ENCODE measurements at regions not wholly inside any gene's neighbourhood (a gene's known extent, or its start where the extent isn't known, plus 50 kb on each side); places are given as distances from the start of the nearest gene placed in this dataset.

- Histone ChIP-seq H3K36me3 (ENCODE audit: low read depth) (no peaks in the 10 kb centered on the region), H3K27me3 (ENCODE audit: insufficient read depth, low read depth) (no peaks in the 10 kb centered on the region), H3K9me2 (ENCODE audit: insufficient read depth) (no peaks in the 10 kb centered on the region), H3F3A (ENCODE audit: insufficient read depth, low read depth) (no peaks in the 10 kb centered on the region), H3K4me2 (no peak overlapping the region), H3K27ac (no peak overlapping the region), H3K4me3 (no peak overlapping the region), H3K4me1 (replicated peaks; ENCODE audit: insufficient read depth) (no peaks in the 10 kb centered on the region), H4K20me1 (ENCODE audit: insufficient read depth) (no peaks in the 10 kb centered on the region), H3K79me2 (ENCODE audit: low read depth) (no peaks in the 10 kb centered on the region), H2AFZ (no peak overlapping the region), H3K9me3 (ENCODE audit: insufficient read depth, low read depth) (no peaks in the 10 kb centered on the region)
- no TSS peak for BruUV-seq (replicated peaks)
- intact Hi-C loops (cut with micrococcal nuclease; ENCODE audit: unreplicated experiment) = no loop called here
- TF ChIP-seq EZH2 (IDR thresholded peaks at IDR 0.05; ENCODE audit: low read depth) = no peak
- TF ChIP-seq, protein P1, sequence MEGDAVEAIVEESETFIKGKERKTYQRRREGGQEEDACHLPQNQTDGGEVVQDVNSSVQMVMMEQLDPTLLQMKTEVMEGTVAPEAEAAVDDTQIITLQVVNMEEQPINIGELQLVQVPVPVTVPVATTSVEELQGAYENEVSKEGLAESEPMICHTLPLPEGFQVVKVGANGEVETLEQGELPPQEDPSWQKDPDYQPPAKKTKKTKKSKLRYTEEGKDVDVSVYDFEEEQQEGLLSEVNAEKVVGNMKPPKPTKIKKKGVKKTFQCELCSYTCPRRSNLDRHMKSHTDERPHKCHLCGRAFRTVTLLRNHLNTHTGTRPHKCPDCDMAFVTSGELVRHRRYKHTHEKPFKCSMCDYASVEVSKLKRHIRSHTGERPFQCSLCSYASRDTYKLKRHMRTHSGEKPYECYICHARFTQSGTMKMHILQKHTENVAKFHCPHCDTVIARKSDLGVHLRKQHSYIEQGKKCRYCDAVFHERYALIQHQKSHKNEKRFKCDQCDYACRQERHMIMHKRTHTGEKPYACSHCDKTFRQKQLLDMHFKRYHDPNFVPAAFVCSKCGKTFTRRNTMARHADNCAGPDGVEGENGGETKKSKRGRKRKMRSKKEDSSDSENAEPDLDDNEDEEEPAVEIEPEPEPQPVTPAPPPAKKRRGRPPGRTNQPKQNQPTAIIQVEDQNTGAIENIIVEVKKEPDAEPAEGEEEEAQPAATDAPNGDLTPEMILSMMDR (conservative IDR thresholded peaks at IDR 0.05) = no peak
- DNase-seq = no peak
- POLR2A ChIA-PET (ENCODE audit: unreplicated experiment) = interaction anchor here (0.6 kb wide), 1 partner anchor 378 kb away, joined by 3 read pairs; no protein-coding TSS in a partner anchor
- CTCF ChIA-PET = no interaction called here
These were observed 199.5 kb upstream of the PLEKHG7 start for GRCh38 chr12:92503029-92503931.

DNA sequence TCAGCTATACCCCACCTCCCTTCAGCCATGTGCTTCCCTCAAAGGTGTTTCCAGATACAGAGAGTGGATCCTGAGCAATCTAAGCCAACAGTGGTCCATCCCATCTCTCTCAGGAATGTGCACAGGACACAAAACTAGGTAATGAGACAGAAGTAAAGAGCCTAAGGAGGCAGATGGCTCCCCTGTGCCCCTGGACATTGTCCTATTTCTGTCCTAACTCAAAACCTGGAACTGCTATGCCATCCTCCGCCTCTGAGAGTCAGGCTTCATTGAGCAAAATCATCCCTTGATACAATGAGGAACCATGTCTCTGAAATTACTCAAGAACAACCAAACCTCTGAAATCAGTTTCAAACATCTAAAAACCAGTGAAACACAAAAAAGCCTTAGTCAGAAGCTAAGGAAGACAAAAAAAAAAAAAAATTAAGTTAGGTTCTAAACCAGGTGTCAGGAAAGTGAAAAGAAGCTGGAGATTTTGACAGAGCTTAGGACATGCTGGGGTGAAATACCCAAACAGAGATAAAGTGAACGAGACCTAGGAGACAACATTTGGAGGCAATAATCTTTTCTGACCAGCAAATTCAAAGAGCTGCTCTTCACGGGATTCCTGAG lies 200.3 kb upstream of the PLEKHG7 start:
- POLR2A ChIA-PET (ENCODE audit: unreplicated experiment) = no interaction called here
- Histone ChIP-seq H3F3A (ENCODE audit: insufficient read depth, low read depth) (no peaks in the 10 kb centered on the region), H3K9me2 (ENCODE audit: insufficient read depth) (no peaks in the 10 kb centered on the region), H3K9me3 (ENCODE audit: insufficient read depth, low read depth) (no peaks in the 10 kb centered on the region), H2AFZ (no peak overlapping the region), H3K27me3 (ENCODE audit: insufficient read depth, low read depth) (no peaks in the 10 kb centered on the region), H3K4me2 (no peak overlapping the region), H3K79me2 (ENCODE audit: low read depth) (no peaks in the 10 kb centered on the region), H3K27ac (no peak overlapping the region), H3K36me3 (ENCODE audit: low read depth) (no peaks in the 10 kb centered on the region), H4K20me1 (ENCODE audit: insufficient read depth) (no peaks in the 10 kb centered on the region), H3K4me3 (no peak overlapping the region), H3K4me1 (replicated peaks; ENCODE audit: insufficient read depth) (no peaks in the 10 kb centered on the region)
- CTCF ChIA-PET = interaction anchor here (0.5 kb wide), 1 partner anchor 859 kb away, joined by 3 read pairs; no protein-coding TSS in a partner anchor
- no TSS peak for BruUV-seq (replicated peaks)
- TF ChIP-seq EZH2 (IDR thresholded peaks at IDR 0.05; ENCODE audit: low read depth) = no peak
- TF ChIP-seq, protein P1 (conservative IDR thresholded peaks at IDR 0.05) = no peak; the same call in 1 of the 2 replicates
- DNase-seq = no peak
- intact Hi-C loops (cut with micrococcal nuclease; ENCODE audit: unreplicated experiment) = no loop called here

DNA sequence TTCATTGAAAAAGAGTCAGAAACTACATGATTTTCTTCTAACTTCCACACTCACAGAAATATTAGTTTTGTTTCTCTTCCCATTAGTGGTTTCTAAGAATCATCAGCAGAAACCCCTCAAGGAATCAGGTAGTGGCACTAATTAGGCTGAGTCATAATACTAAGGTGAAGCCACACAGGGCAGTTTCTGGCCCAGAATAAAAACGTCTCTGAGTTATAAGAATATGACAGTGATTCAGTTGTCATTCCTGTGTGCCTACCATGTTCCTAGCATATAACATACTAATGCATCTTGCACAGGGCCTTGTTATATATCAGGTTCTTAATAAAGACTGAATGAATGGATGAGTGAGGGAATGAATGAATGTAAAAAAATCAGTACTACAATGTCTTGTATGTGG lies 206.0 kb upstream of the PLEKHG7 start:
- H4K20me1 ChIP-seq (ENCODE audit: insufficient read depth) = no peaks in the 10 kb centered on the region
- no peak overlapping the region for H3K4me2 ChIP-seq
- no peaks in the 10 kb centered on the region for H3K27me3 ChIP-seq (ENCODE audit: insufficient read depth, low read depth)
- intact Hi-C loops (cut with micrococcal nuclease; ENCODE audit: unreplicated experiment) = no loop called here
- POLR2A ChIA-PET (ENCODE audit: unreplicated experiment) = no interaction called here
- DNase-seq = no peak
- TF ChIP-seq EZH2 (IDR thresholded peaks at IDR 0.05; ENCODE audit: low read depth) = no peak
- TF ChIP-seq, protein P1 (conservative IDR thresholded peaks at IDR 0.05) = no peak
- H3K9me3 ChIP-seq (ENCODE audit: insufficient read depth, low read depth) = no peaks in the 10 kb centered on the region
- H3K79me2 ChIP-seq (ENCODE audit: low read depth) = no peaks in the 10 kb centered on the region
- no peak overlapping the region for H3K4me3 ChIP-seq
- CTCF ChIA-PET = no interaction called here
- peaks cover 5% of the 10 kb centered on the region; the same call in 1 of the 2 replicates for H3K4me1 ChIP-seq (replicated peaks; ENCODE audit: insufficient read depth)
- no peak overlapping the region for H2AFZ ChIP-seq
- H3K27ac ChIP-seq = no peak overlapping the region
- H3K36me3 ChIP-seq (ENCODE audit: low read depth) = no peaks in the 10 kb centered on the region
- BruUV-seq (replicated peaks) = no TSS peak
- no peaks in the 10 kb centered on the region for H3F3A ChIP-seq (ENCODE audit: insufficient read depth, low read depth)
- no peaks in the 10 kb centered on the region for H3K9me2 ChIP-seq (ENCODE audit: insufficient read depth)
